SIG-M5 (cell line): ENCODE measurements at regions not wholly inside any gene's neighbourhood (a gene's known extent, or its start where the extent isn't known, plus 50 kb on each side); places are given as distances from the start of the nearest gene placed in this dataset.

Experiments used
- DNase-seq: peaks from one replicate; lab custom pipeline; 2025; lab: John Stamatoyannopoulos, UW

GRCh38 chr17:83178533-83179304 is 99.3 kb downstream of the METRNL start:
- no peak for DNase-seq

- DNase-seq = no peak
Measured at GRCh38 chr17:83179374-83179773, 100.0 kb downstream of the METRNL start.

- no peak for DNase-seq
Measured at GRCh38 chr17:83179811-83180210, 100.4 kb downstream of the METRNL start.

GRCh38 chr17:83180264-83180995 is 101.0 kb downstream of the METRNL start:
- DNase-seq = no peak

- DNase-seq = no peak
Measured at GRCh38 chr17:83180996-83181481, 101.6 kb downstream of the METRNL start.

- DNase-seq = no peak
Measured at GRCh38 chr17:83181991-83182619, 102.7 kb downstream of the METRNL start.

- DNase-seq = no peak
Measured at GRCh38 chr17:83182620-83183101, 103.3 kb downstream of the METRNL start.

- DNase-seq = no peak
Measured at GRCh38 chr17:83183145-83183948, 103.9 kb downstream of the METRNL start.

- no peak for DNase-seq
Measured at GRCh38 chr17:83183951-83184506, 104.6 kb downstream of the METRNL start.

- DNase-seq = no peak
Measured at GRCh38 chr17:83185023-83186002, 105.9 kb downstream of the METRNL start.

- no peak for DNase-seq
Measured at GRCh38 chr17:83186226-83186625, 106.8 kb downstream of the METRNL start.

- no peak for DNase-seq
Measured at GRCh38 chr17:83186751-83187421, 107.5 kb downstream of the METRNL start.

- DNase-seq = no peak
Measured at GRCh38 chr17:83187782-83188311, 108.4 kb downstream of the METRNL start.

- no peak for DNase-seq
Measured at GRCh38 chr17:83189044-83190003, 109.9 kb downstream of the METRNL start.

GRCh38 chr17:83190004-83190385 is 110.6 kb downstream of the METRNL start:
- no peak for DNase-seq

GRCh38 chr17:83190601-83191387 is 111.4 kb downstream of the METRNL start:
- no peak for DNase-seq

- DNase-seq = no peak
Measured at GRCh38 chr17:83191388-83192160, 112.2 kb downstream of the METRNL start.
